ENCODE measurements at regions not wholly inside any gene's neighbourhood (a gene's known extent, or its start where the extent isn't known, plus 50 kb on each side); places are given as distances from the start of the nearest gene placed in this dataset.

GRCh38 chr12:132380641-132381040, 51.3 kb upstream of the GALNT9 start:
- no peak for TF ChIP-seq CTCF (IDR thresholded peaks at IDR 0.05)
- no peak for TF ChIP-seq POLR2A (IDR thresholded peaks at IDR 0.05)
- no peak for TF ChIP-seq POLR2AphosphoS5 (IDR thresholded peaks at IDR 0.05)
